ENCODE measurements at regions not wholly inside any gene's neighbourhood (a gene's known extent, or its start where the extent isn't known, plus 50 kb on each side); places are given as distances from the start of the nearest gene placed in this dataset.

- Histone ChIP-seq H3K27ac (no peak overlapping the region), H3K4me2 (no peak overlapping the region)
- no peak for DNase-seq (ENCODE audit: low spot score)
These were observed 156.7 kb upstream of the EOLA2 start for GRCh38 chrX:150094996-150095395.

GRCh38 chrX:150099316-150099715 is 161.0 kb upstream of the EOLA2 start:
- Histone ChIP-seq H3K27ac (no peak overlapping the region), H4K20me1 (ENCODE audit: insufficient read depth, poor library complexity, severe bottlenecking) (no peaks in the 10 kb centered on the region), H2AFZ (no peak overlapping the region), H3K79me2 (no peaks in the 10 kb centered on the region), H3K4me1 (ENCODE audit: insufficient read depth) (no peaks in the 10 kb centered on the region), H3K4me3 (no peak overlapping the region), H3K9me3 (ENCODE audit: low read depth) (no peaks in the 10 kb centered on the region), H3K4me2 (no peak overlapping the region), H3K9me2 (replicated peaks; ENCODE audit: insufficient read depth) (no peaks in the 10 kb centered on the region), H3K36me3 (replicated peaks; ENCODE audit: insufficient read depth, low read depth) (no peaks in the 10 kb centered on the region), H3K27me3 (no peaks in the 10 kb centered on the region)
- TF ChIP-seq EZH2phosphoT487 (IDR thresholded peaks at IDR 0.05; ENCODE audit: low read depth, severe bottlenecking, unreplicated experiment) (no peak), EZH2 (IDR thresholded peaks at IDR 0.05; ENCODE audit: borderline replicate concordance) (no peak)
- TF ChIP-seq, protein P1, sequence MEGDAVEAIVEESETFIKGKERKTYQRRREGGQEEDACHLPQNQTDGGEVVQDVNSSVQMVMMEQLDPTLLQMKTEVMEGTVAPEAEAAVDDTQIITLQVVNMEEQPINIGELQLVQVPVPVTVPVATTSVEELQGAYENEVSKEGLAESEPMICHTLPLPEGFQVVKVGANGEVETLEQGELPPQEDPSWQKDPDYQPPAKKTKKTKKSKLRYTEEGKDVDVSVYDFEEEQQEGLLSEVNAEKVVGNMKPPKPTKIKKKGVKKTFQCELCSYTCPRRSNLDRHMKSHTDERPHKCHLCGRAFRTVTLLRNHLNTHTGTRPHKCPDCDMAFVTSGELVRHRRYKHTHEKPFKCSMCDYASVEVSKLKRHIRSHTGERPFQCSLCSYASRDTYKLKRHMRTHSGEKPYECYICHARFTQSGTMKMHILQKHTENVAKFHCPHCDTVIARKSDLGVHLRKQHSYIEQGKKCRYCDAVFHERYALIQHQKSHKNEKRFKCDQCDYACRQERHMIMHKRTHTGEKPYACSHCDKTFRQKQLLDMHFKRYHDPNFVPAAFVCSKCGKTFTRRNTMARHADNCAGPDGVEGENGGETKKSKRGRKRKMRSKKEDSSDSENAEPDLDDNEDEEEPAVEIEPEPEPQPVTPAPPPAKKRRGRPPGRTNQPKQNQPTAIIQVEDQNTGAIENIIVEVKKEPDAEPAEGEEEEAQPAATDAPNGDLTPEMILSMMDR (IDR thresholded peaks at IDR 0.05; ENCODE audit: poor library complexity), result no peak
- no peak for DNase-seq (ENCODE audit: low spot score)
- WGBS (ENCODE audit: low lambda C conversion rate, missing lambda C conversion rate), result 51% methylated on average over 2 of the region's 2 CpGs

More at GRCh38 chrX:150094996-150095395, 156.7 kb upstream of the EOLA2 start:
- no peaks in the 10 kb centered on the region for H4K20me1 ChIP-seq (ENCODE audit: insufficient read depth, poor library complexity, severe bottlenecking)
- no peak overlapping the region for H3K4me3 ChIP-seq
- H3K36me3 ChIP-seq (replicated peaks; ENCODE audit: insufficient read depth, low read depth), result no peaks in the 10 kb centered on the region
- H3K79me2 ChIP-seq, result no peaks in the 10 kb centered on the region
- no peaks in the 10 kb centered on the region for H3K9me2 ChIP-seq (replicated peaks; ENCODE audit: insufficient read depth)
- no peaks in the 10 kb centered on the region for H3K4me1 ChIP-seq (ENCODE audit: insufficient read depth)
- no peak for TF ChIP-seq EZH2phosphoT487 (IDR thresholded peaks at IDR 0.05; ENCODE audit: low read depth, severe bottlenecking, unreplicated experiment)
- TF ChIP-seq EZH2 (IDR thresholded peaks at IDR 0.05; ENCODE audit: borderline replicate concordance), result no peak
- TF ChIP-seq, protein P1 (IDR thresholded peaks at IDR 0.05; ENCODE audit: poor library complexity), result no peak
- H3K27me3 ChIP-seq, result no peaks in the 10 kb centered on the region
- no peaks in the 10 kb centered on the region for H3K9me3 ChIP-seq (ENCODE audit: low read depth)
- no peak overlapping the region for H2AFZ ChIP-seq

DNA sequence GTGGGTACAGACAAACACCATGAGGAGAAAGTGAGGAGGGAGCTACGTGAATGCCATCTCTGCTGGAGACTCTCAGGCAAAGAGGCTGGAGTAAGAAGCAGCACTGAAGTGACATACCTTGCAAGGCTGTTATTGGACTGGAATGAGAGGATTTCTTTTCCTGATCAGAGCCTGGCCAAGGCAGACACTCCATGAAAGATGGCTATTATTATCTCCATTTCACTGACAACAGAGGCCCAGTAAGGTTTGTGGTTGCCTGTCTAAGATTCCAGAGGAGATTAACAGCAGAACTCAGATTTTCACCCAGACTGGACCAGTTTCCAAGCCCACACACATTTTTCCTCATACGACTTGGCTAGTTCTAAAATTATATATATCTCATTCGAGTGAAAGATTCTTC is 162.0 kb upstream of the EOLA2 start:
- no peaks in the 10 kb centered on the region for H3K9me3 ChIP-seq (ENCODE audit: low read depth)
- 76% methylated on average over 3 of the region's 3 CpGs for WGBS (ENCODE audit: low lambda C conversion rate, missing lambda C conversion rate)
- H3K27me3 ChIP-seq, result no peaks in the 10 kb centered on the region

More for the DNA sequence above, 162.0 kb upstream of the EOLA2 start:
- Histone ChIP-seq H2AFZ (no peak overlapping the region), H3K79me2 (no peaks in the 10 kb centered on the region), H3K4me3 (no peak overlapping the region), H3K36me3 (replicated peaks; ENCODE audit: insufficient read depth, low read depth) (no peaks in the 10 kb centered on the region), H3K4me2 (no peak overlapping the region), H3K9me2 (replicated peaks; ENCODE audit: insufficient read depth) (no peaks in the 10 kb centered on the region), H3K4me1 (ENCODE audit: insufficient read depth) (no peaks in the 10 kb centered on the region), H3K27ac (no peak overlapping the region), H4K20me1 (ENCODE audit: insufficient read depth, poor library complexity, severe bottlenecking) (no peaks in the 10 kb centered on the region)
- no peak for DNase-seq (ENCODE audit: low spot score)
- TF ChIP-seq EZH2phosphoT487 (IDR thresholded peaks at IDR 0.05; ENCODE audit: low read depth, severe bottlenecking, unreplicated experiment) (no peak), EZH2 (IDR thresholded peaks at IDR 0.05; ENCODE audit: borderline replicate concordance) (no peak)
- TF ChIP-seq, protein P1 (IDR thresholded peaks at IDR 0.05; ENCODE audit: poor library complexity), result no peak
